ENCODE measurements at regions not wholly inside any gene's neighbourhood (a gene's known extent, or its start where the extent isn't known, plus 50 kb on each side); places are given as distances from the start of the nearest gene placed in this dataset.
A peak's percentile ranks its signal among the peaks of the same experiment; 100 is the strongest.
"Not testable (repeated sequence)": the region's sequence is repeated elsewhere in the genome, so short reads cannot be mapped to it uniquely, and the experiment has no call there.

GRCh38 chr10:109732254-109732965 lies 190.9 kb downstream of the XPNPEP1 start:
- Histone ChIP-seq H3K27me3 (no peaks in the 10 kb centered on the region), H3K36me3 (no peaks in the 10 kb centered on the region), H3K4me3 (no peak overlapping the region), H3K4me1 (peaks cover 0 to 11% (median 2%) of the 10 kb centered on the region in 4 donors), H3K27ac (no peak overlapping the region), H3K9me3 (no peaks in the 10 kb centered on the region)
- no peak for TF ChIP-seq EP300 (IDR thresholded peaks at IDR 0.05)
- TF ChIP-seq, protein P1, sequence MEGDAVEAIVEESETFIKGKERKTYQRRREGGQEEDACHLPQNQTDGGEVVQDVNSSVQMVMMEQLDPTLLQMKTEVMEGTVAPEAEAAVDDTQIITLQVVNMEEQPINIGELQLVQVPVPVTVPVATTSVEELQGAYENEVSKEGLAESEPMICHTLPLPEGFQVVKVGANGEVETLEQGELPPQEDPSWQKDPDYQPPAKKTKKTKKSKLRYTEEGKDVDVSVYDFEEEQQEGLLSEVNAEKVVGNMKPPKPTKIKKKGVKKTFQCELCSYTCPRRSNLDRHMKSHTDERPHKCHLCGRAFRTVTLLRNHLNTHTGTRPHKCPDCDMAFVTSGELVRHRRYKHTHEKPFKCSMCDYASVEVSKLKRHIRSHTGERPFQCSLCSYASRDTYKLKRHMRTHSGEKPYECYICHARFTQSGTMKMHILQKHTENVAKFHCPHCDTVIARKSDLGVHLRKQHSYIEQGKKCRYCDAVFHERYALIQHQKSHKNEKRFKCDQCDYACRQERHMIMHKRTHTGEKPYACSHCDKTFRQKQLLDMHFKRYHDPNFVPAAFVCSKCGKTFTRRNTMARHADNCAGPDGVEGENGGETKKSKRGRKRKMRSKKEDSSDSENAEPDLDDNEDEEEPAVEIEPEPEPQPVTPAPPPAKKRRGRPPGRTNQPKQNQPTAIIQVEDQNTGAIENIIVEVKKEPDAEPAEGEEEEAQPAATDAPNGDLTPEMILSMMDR (IDR thresholded peaks at IDR 0.05): no peak
- DNase-seq (ENCODE audit: low spot score in 2 of 2): no peak
- 84 to 85% methylated on average over 3 of the region's 3 CpGs for WGBS, 2 donors

- peak overlapping the region in 3 of 4 donors; percentile 11 to 79 (median 27) for H3K27ac ChIP-seq
- not testable (repeated sequence) for H3K36me3 ChIP-seq, H3K4me1 ChIP-seq, H3K4me3 ChIP-seq, H3K27me3 ChIP-seq, H3K9me3 ChIP-seq
- WGBS, 2 donors: 47 to 60% methylated on average over 4 of the region's 4 CpGs
- peak; percentile 39 to 80 for TF ChIP-seq EP300 (IDR thresholded peaks at IDR 0.05)
- DNase-seq (ENCODE audit: low spot score in 2 of 2): peak; percentile 26 to 46
Measured at GRCh38 chr10:109729895-109730294, 193.4 kb downstream of the XPNPEP1 start.

DNA sequence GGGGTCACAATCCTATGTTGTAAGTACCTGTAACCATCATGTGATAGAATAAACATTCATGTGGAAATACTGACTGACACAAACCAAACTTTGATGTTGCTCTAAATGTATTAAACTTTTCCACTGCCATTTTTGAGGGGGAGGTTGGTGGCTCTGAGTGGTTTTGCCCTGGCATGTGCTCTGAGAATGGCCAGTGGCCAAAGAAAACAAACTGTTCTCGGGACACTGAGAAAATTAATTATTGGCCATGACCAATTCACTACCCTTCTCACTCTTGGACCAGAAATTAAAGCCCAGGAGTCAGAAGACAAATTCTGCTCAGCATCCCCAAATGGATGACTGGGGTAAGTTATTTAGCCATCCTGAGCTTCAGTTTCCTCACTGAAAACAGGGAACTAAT lies 195.9 kb downstream of the XPNPEP1 start:
- H3K4me1 ChIP-seq: peaks cover 0 to 5% (median 2%) of the 10 kb centered on the region in 4 donors
- no peak overlapping the region for H3K4me3 ChIP-seq
- TF ChIP-seq EP300 (IDR thresholded peaks at IDR 0.05) (no peak), POLR2A (IDR thresholded peaks at IDR 0.05) (no peak)
- TF ChIP-seq, protein P1 (IDR thresholded peaks at IDR 0.05): no peak
- no peaks in the 10 kb centered on the region for H3K9me3 ChIP-seq
- WGBS, 2 donors: 5 to 8% methylated on average over 1 of the region's 1 CpG
- no peaks in the 10 kb centered on the region for H3K27me3 ChIP-seq
- peak overlapping the region in 1 of 4 donors; percentile 51 for H3K27ac ChIP-seq
- H3K36me3 ChIP-seq: no peaks in the 10 kb centered on the region
- no peak for DNase-seq (ENCODE audit: low spot score in 2 of 2)

GRCh38 chr10:109726473-109726872 lies 196.8 kb downstream of the XPNPEP1 start:
- Histone ChIP-seq H3K27me3 (no peaks in the 10 kb centered on the region), H3K9me3 (no peaks in the 10 kb centered on the region), H3K4me1 (peaks cover 0 to 5% (median 2%) of the 10 kb centered on the region in 4 donors), H3K27ac (peak overlapping the region in 2 of 4 donors; percentile 36 to 51), H3K4me3 (no peak overlapping the region), H3K36me3 (no peaks in the 10 kb centered on the region)
- TF ChIP-seq EP300 (IDR thresholded peaks at IDR 0.05) (no peak), POLR2A (IDR thresholded peaks at IDR 0.05) (no peak)
- TF ChIP-seq, protein P1 (IDR thresholded peaks at IDR 0.05): no peak
- 8 to 20% methylated on average over 2 of the region's 2 CpGs for WGBS, 2 donors
- no peak for DNase-seq (ENCODE audit: low spot score in 2 of 2)

- TF ChIP-seq POLR2A (IDR thresholded peaks at IDR 0.05): no peak
- no peak for TF ChIP-seq EP300 (IDR thresholded peaks at IDR 0.05)
- TF ChIP-seq, protein P1 (IDR thresholded peaks at IDR 0.05): no peak
- Histone ChIP-seq H3K36me3 (no peaks in the 10 kb centered on the region), H3K9me3 (no peaks in the 10 kb centered on the region), H3K4me3 (no peak overlapping the region), H3K27me3 (no peaks in the 10 kb centered on the region), H3K4me1 (no peaks in the 10 kb centered on the region), H3K27ac (no peak overlapping the region)
- no peak for DNase-seq (ENCODE audit: low spot score in 2 of 2)
- 41 to 55% methylated on average over 3 of the region's 3 CpGs for WGBS, 2 donors
Measured at GRCh38 chr10:109723305-109723704, 200.0 kb downstream of the XPNPEP1 start.

Measured in tibial nerve (tissue), 4 donors.